K562 (cell line): ENCODE measurements at regions not wholly inside any gene's neighbourhood (a gene's known extent, or its start where the extent isn't known, plus 50 kb on each side); places are given as distances from the start of the nearest gene placed in this dataset.
"Not testable (repeated sequence)": the region's sequence is repeated elsewhere in the genome, so short reads cannot be mapped to it uniquely, and the experiment has no call there.

Experiments used
- ATAC-seq: fragments of 200-7000 bp; cut with Tn5 transposase; 3 replicates; pipeline ENCODE4 v1.9.1; 2020; ENCODE audit warnings: moderate library complexity
- BruUV-seq: library from RNA; stranded (reverse); fragments of 400-500 nt; replicated peaks from 2 replicates; lab custom pipeline; 2021; lab: Mats Ljungman, UMichigan
- CTCF ChIA-PET: fragments of 300-600 bp; formaldehyde crosslinking; extraction: SDS; loops from one replicate; lab custom pipeline; 2021; ENCODE audit warnings: low intra/inter-chr PET ratio; lab: Yijun Ruan, JAX
- POLR2A ChIA-PET: fragments of 300-600, 350-650 bp; sonication (Branson Sonifier 250); formaldehyde crosslinking; extraction: SDS; loops from one replicate; lab custom pipeline; 2021; ENCODE audit warnings: antibody characterized with exemption, inconsistent platforms; lab: Yijun Ruan, JAX
- DNase-seq, 4 experiments: peaks; one replicate each; pipeline versions ENCODE4 v3.0.0 to v3.0.0-alpha.2; 2011 to 2018; ENCODE audit warnings: low spot score in 3 of 4, mixed read lengths in 3 of 4; ENCODE audit errors: extremely low read depth in 1 of 4
- FAIRE-seq: peaks from 2 replicates; lab custom pipeline; 2011; peaks lifted over from hg19 to GRCh38; lab: Jason Lieb, UNC
- H2AFZ ChIP-seq: 2 replicates; pipeline ENCODE4 v1.6.0; 2011; ENCODE audit warnings: low read depth, low read length, control low read depth, inconsistent platforms
- H3K27ac ChIP-seq: fragments of 200-600 bp; 3 replicates; pipeline ENCODE4 v1.8.0; 2011; ENCODE audit warnings: low read depth, mild to moderate bottlenecking, control low read depth, inconsistent platforms, low read length, moderate library complexity, mixed read lengths; ENCODE audit errors: extremely low read depth
- H3K27me3 ChIP-seq, 2 experiments: fragments of 300-600 bp in 1 of 2; 2 replicates in 1 of 2; 3 replicates in 1 of 2; pipeline versions ENCODE4 v1.6.0 to v1.8.0; 2011; ENCODE audit warnings: inconsistent platforms in 2 of 2, low read length in 2 of 2, mild to moderate bottlenecking in 1 of 2, mixed read lengths in 1 of 2, moderate library complexity in 1 of 2; ENCODE audit not compliant: control insufficient read depth in 2 of 2, insufficient read depth in 2 of 2
- H3K36me3 ChIP-seq: fragments of 300-600 bp; 3 replicates; pipeline ENCODE4 v1.8.0; 2011; ENCODE audit warnings: mild to moderate bottlenecking, low read length, inconsistent platforms; ENCODE audit not compliant: control insufficient read depth, insufficient read depth
- H3K4me1 ChIP-seq, 2 experiments: fragments of 200-600 bp in 1 of 2; replicated peaks in 1 of 2; 2 replicates in 1 of 2; 3 replicates in 1 of 2; pipeline versions ENCODE4 v1.5.1 to v1.8.0; 2011; ENCODE audit warnings: inconsistent platforms in 2 of 2, low read length in 2 of 2, mild to moderate bottlenecking in 1 of 2, mixed read lengths in 1 of 2, moderate library complexity in 1 of 2; ENCODE audit not compliant: control insufficient read depth in 2 of 2, insufficient read depth in 2 of 2
- H3K4me2 ChIP-seq: 2 replicates; pipeline ENCODE4 v1.6.1; 2011; ENCODE audit warnings: low read length, control low read depth, inconsistent platforms, mixed read lengths; ENCODE audit not compliant: insufficient read depth
- H3K4me3 ChIP-seq: fragments of 200-600 bp; sonication (generic), shearing (Covaris generic); 2 replicates; pipeline ENCODE4 v1.5.1; 2016; ENCODE audit warnings: control low read depth, inconsistent platforms
- H3K79me2 ChIP-seq: fragments of 200-600 bp; 3 replicates; pipeline ENCODE4 v1.8.0; 2011; ENCODE audit warnings: low read length, inconsistent platforms; ENCODE audit not compliant: control insufficient read depth, insufficient read depth
- H3K9ac ChIP-seq, 2 experiments: 2 replicates each; pipeline versions ENCODE4 v1.6.0 to v1.6.1; 2011; ENCODE audit warnings: low read depth in 2 of 2, low read length in 2 of 2, control low read depth in 1 of 2, inconsistent platforms in 1 of 2, mild to moderate bottlenecking in 1 of 2, mixed read lengths in 1 of 2; ENCODE audit not compliant: insufficient read depth in 1 of 2
- H3K9me1 ChIP-seq: one replicate; pipeline ENCODE4 v1.6.0; 2011; ENCODE audit warnings: inconsistent platforms, mild to moderate bottlenecking, low read length, moderate library complexity; ENCODE audit not compliant: control insufficient read depth, insufficient read depth
- H3K9me3 ChIP-seq: replicated peaks from 2 replicates; pipeline ENCODE4 v1.5.1; 2011; ENCODE audit warnings: low read depth, low read length, inconsistent platforms; ENCODE audit not compliant: control insufficient read depth, insufficient read depth
- H4K20me1 ChIP-seq: replicated peaks from 2 replicates; pipeline ENCODE4 v1.6.1; 2011; ENCODE audit warnings: low read length, inconsistent platforms, mixed read lengths; ENCODE audit not compliant: control insufficient read depth, insufficient read depth
- HDAC6 ChIP-seq: IDR thresholded peaks from 2 replicates; pipeline ENCODE4 v1.6.1; 2012; ENCODE audit warnings: low read depth, mild to moderate bottlenecking, control low read depth, inconsistent platforms, low read length, moderate library complexity
- MTF1 ChIP-seq: fragments of 250-450 bp; sonication (Bioruptor Pico); IDR thresholded peaks from 2 replicates; pipeline ENCODE4 v1.9.0; 2021; ENCODE audit warnings: moderate library complexity, mild to moderate bottlenecking, inconsistent platforms, borderline replicate concordance
- PHF8 ChIP-seq: fragments of 200-600 bp; sonication (generic); IDR thresholded peaks from 2 replicates; pipeline ENCODE4 v1.6.1; 2012; ENCODE audit warnings: mixed run types, mild to moderate bottlenecking, inconsistent platforms, low read length, moderate library complexity, borderline replicate concordance
- RFX1 ChIP-seq: fragments of 450-650 bp; IDR thresholded peaks from 2 replicates; pipeline ENCODE4 v1.6.1; 2016; ENCODE audit warnings: mild to moderate bottlenecking, moderate library complexity
- SMAD3 ChIP-seq: fragments of 450-650 bp; formaldehyde crosslinking; conservative IDR thresholded peaks from 2 replicates; pipeline ENCODE4 v1.4.0; 2020; ENCODE audit warnings: mild to moderate bottlenecking
- SRSF3 ChIP-seq: fragments of 200-400 bp; formaldehyde crosslinking; IDR thresholded peaks from 2 replicates; pipeline ENCODE4 v1.6.1; 2016; ENCODE audit warnings: mild to moderate bottlenecking, low read length, moderate library complexity; ENCODE audit not compliant: insufficient read depth
- THRAP3 ChIP-seq: fragments of 450-650 bp; IDR thresholded peaks from 2 replicates; pipeline ENCODE4 v1.6.1; 2016; ENCODE audit warnings: mild to moderate bottlenecking, inconsistent platforms, borderline replicate concordance
- ZC3H8 ChIP-seq: fragments of 450-650 bp; IDR thresholded peaks from 2 replicates; pipeline ENCODE4 v1.6.1; 2017
- ZNF121 ChIP-seq: sonication (generic); formaldehyde crosslinking; conservative IDR thresholded peaks from 2 replicates; pipeline ENCODE4 v1.8.0; 2022; ENCODE audit warnings: missing genetic modification reagents
- ZNF395 ChIP-seq: fragments of 200-800 bp; sonication (Bioruptor generic); IDR thresholded peaks from 2 replicates; pipeline ENCODE4 v1.6.1; 2017; ENCODE audit warnings: missing genetic modification characterization, missing compliant biosample characterization
- ZNF707 ChIP-seq: fragments of 250-450 bp; sonication (Bioruptor Pico); conservative IDR thresholded peaks from 2 replicates; pipeline ENCODE4 v1.8.0; 2022; ENCODE audit warnings: inconsistent platforms, mild to moderate bottlenecking, moderate library complexity
- WGBS: fragments of 100-300 bp; shearing (Covaris generic); methylation state at CpG from one replicate; pipeline ENCODE4 v1.1.6; 2016; ENCODE audit warnings: low coverage, mixed read lengths; ENCODE audit not compliant: insufficient coverage; ENCODE audit errors: missing lambda C conversion rate; 5-methylcytosine and 5-hydroxymethylcytosine counted together
- in situ Hi-C: fragments of 300-500 bp; cut with MboI; formaldehyde crosslinking; loops from 4 replicates; pipeline ENCODE4 v1.15.0; 2018; ENCODE audit warnings: inconsistent platforms, mixed read lengths
- intact Hi-C: fragments of 100-400 bp; cut with micrococcal nuclease; formaldehyde crosslinking; loops from 2 replicates; pipeline ENCODE4 v1.14.2; 2022
- TF ChIP-seq, protein P1 (sequence below): sonication (generic); formaldehyde crosslinking; IDR thresholded peaks from 2 replicates; pipeline ENCODE4 v1.8.1; 2022; ENCODE audit warnings: missing genetic modification reagents
- TF ChIP-seq, protein P2 (sequence below): sonication (generic); IDR thresholded peaks from 2 replicates; pipeline ENCODE4 v1.6.1; 2016

- DNase-seq, H3K79me2 ChIP-seq, H2AFZ ChIP-seq, H3K27ac ChIP-seq, POLR2A ChIA-PET, H3K4me1 ChIP-seq, H3K9me3 ChIP-seq, H3K4me3 ChIP-seq, H3K9ac ChIP-seq, H3K4me2 ChIP-seq, H4K20me1 ChIP-seq, CTCF ChIA-PET, BruUV-seq, FAIRE-seq, H3K27me3 ChIP-seq, in situ Hi-C loops, ATAC-seq, H3K36me3 ChIP-seq, H3K9me1 ChIP-seq: not testable (repeated sequence)
- WGBS = 2% methylated on average over 5 of the region's 5 CpGs
- intact Hi-C loops = loop anchor here (5.0 kb wide), 1 partner anchor 35 kb away; no protein-coding TSS in a partner anchor
These were observed 242.2 kb upstream of the PRSS1 start for GRCh38 chr7:142507066-142507465.

GRCh38 chr7:142506601-142507000 is 242.7 kb upstream of the PRSS1 start:
- Histone ChIP-seq H2AFZ (no peak overlapping the region), H3K27ac (no peak overlapping the region), H3K9me1 (no peaks in the 10 kb centered on the region), H4K20me1 (no peaks in the 10 kb centered on the region), H3K4me1 (no peaks in the 10 kb centered on the region), H3K4me2 (no peak overlapping the region), H3K9me3 (no peaks in the 10 kb centered on the region), H3K27me3 (peaks cover 0 to 3% of the 10 kb centered on the region in 2 experiments; a peak in 1 of 5 replicates), H3K4me3 (no peak overlapping the region), H3K36me3 (no peaks in the 10 kb centered on the region), H3K9ac (no peak overlapping the region), H3K79me2 (no peaks in the 10 kb centered on the region)
- no peak for DNase-seq
- no peak for ATAC-seq
- no peak for FAIRE-seq
- 0% methylated on average over 3 of the region's 3 CpGs for WGBS
- CTCF ChIA-PET = no interaction called here
- POLR2A ChIA-PET = interaction anchor here (1.3 to 1.5 kb wide), 2 partner anchors 9 to 20 kb away, joined by 3 to 6 read pairs; no protein-coding TSS in a partner anchor
- BruUV-seq = no TSS peak
- in situ Hi-C loops = no loop called here
- intact Hi-C loops = loop anchor here (5.0 kb wide), 1 partner anchor 34 kb away; no protein-coding TSS in a partner anchor
- no peak for TF ChIP-seq ZNF121 (CRISPR knock-in tag)
- TF ChIP-seq MTF1 (CRISPR knock-in tag) = no peak
- TF ChIP-seq RFX1 = no peak
- TF ChIP-seq PHF8 = no peak
- TF ChIP-seq ZC3H8 = no peak
- TF ChIP-seq ZNF395 (CRISPR knock-in tag) = no peak
- TF ChIP-seq, protein P1, sequence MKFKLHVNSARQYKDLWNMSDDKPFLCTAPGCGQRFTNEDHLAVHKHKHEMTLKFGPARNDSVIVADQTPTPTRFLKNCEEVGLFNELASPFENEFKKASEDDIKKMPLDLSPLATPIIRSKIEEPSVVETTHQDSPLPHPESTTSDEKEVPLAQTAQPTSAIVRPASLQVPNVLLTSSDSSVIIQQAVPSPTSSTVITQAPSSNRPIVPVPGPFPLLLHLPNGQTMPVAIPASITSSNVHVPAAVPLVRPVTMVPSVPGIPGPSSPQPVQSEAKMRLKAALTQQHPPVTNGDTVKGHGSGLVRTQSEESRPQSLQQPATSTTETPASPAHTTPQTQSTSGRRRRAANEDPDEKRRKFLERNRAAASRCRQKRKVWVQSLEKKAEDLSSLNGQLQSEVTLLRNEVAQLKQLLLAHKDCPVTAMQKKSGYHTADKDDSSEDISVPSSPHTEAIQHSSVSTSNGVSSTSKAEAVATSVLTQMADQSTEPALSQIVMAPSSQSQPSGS (CRISPR knock-in tag) = no peak
- TF ChIP-seq ZNF707 = no peak
- TF ChIP-seq, protein P2, sequence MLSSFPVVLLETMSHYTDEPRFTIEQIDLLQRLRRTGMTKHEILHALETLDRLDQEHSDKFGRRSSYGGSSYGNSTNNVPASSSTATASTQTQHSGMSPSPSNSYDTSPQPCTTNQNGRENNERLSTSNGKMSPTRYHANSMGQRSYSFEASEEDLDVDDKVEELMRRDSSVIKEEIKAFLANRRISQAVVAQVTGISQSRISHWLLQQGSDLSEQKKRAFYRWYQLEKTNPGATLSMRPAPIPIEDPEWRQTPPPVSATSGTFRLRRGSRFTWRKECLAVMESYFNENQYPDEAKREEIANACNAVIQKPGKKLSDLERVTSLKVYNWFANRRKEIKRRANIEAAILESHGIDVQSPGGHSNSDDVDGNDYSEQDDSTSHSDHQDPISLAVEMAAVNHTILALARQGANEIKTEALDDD = no peak
- no peak for TF ChIP-seq THRAP3
- no peak for TF ChIP-seq HDAC6
- TF ChIP-seq SMAD3 = no peak
- TF ChIP-seq SRSF3 = no peak
